ENCODE measurements at regions not wholly inside any gene's neighbourhood (a gene's known extent, or its start where the extent isn't known, plus 50 kb on each side); places are given as distances from the start of the nearest gene placed in this dataset.

DNA sequence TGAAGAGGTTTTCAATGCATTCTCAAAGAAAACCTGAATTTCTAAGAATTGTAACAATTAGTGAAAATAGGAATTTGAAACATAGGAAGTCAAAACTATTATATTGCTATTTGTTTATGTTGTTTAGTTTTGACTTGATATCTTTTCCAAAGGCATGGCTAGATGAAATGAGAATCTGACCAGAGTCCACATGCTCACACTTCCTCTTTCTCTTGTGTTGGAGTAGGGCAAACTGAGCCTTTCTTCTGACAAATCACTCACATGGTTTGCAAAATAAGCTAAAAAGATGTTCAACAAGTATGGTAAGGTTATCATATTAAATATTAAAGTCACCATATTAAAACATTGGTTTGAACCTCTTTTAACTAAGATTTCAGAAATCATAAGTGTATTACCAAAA, 512.6 kb downstream of the ISL1 start:
- no peak for DNase-seq (ENCODE audit: low read depth)
- no peak overlapping the region for H3K4me3 ChIP-seq (ENCODE audit: low read depth, low read length)
- TF ChIP-seq, protein P1, sequence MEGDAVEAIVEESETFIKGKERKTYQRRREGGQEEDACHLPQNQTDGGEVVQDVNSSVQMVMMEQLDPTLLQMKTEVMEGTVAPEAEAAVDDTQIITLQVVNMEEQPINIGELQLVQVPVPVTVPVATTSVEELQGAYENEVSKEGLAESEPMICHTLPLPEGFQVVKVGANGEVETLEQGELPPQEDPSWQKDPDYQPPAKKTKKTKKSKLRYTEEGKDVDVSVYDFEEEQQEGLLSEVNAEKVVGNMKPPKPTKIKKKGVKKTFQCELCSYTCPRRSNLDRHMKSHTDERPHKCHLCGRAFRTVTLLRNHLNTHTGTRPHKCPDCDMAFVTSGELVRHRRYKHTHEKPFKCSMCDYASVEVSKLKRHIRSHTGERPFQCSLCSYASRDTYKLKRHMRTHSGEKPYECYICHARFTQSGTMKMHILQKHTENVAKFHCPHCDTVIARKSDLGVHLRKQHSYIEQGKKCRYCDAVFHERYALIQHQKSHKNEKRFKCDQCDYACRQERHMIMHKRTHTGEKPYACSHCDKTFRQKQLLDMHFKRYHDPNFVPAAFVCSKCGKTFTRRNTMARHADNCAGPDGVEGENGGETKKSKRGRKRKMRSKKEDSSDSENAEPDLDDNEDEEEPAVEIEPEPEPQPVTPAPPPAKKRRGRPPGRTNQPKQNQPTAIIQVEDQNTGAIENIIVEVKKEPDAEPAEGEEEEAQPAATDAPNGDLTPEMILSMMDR (IDR thresholded peaks at IDR 0.05; ENCODE audit: insufficient read depth, low read depth, low read length), result no peak

DNA sequence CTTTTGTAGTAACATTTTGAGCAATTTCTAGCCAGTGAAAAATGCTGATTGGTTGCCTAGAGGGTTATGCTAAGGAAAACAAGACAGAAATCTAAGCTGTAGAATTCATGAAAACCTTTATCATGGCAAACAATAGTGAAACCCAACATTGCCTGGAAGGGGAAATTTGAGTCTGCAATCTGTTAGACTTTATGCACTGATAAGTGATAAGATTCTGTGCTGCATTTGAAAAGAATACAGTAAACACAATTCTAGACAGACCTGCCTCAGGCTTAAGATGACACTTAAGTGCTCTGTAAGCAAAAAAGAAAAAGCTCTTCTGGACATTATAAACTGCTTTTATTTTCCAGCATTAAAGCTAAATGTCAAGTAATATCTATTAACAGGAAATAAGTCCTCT, 519.3 kb downstream of the ISL1 start:
- TF ChIP-seq, protein P1 (IDR thresholded peaks at IDR 0.05; ENCODE audit: insufficient read depth, low read depth, low read length), result no peak
- H3K4me3 ChIP-seq (ENCODE audit: low read depth, low read length), result no peak overlapping the region
- no peak for DNase-seq (ENCODE audit: low read depth)

DNA sequence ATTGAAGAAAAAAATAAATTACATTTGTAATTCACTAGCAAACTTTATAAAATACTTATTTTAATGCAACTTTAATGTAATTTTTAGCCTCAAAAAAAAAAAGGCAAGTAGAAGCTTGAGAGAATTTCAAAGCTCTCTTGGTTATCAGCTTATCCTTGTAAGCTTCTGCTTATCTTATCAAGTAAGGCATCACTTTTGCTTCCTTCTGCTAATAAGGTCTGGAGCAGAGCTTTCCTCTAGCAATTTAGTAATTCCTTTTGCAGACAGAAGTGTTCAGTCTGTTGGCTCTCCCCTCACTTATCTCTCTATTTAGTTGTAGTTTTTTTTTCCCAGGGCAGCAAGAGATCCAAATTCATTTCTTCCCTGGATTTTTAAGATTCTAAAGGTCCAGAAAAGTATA, 525.0 kb downstream of the ISL1 start:
- TF ChIP-seq, protein P1 (IDR thresholded peaks at IDR 0.05; ENCODE audit: insufficient read depth, low read depth, low read length), result no peak
- no peak overlapping the region for H3K4me3 ChIP-seq (ENCODE audit: low read depth, low read length)
- DNase-seq (ENCODE audit: low read depth), result no peak

DNA sequence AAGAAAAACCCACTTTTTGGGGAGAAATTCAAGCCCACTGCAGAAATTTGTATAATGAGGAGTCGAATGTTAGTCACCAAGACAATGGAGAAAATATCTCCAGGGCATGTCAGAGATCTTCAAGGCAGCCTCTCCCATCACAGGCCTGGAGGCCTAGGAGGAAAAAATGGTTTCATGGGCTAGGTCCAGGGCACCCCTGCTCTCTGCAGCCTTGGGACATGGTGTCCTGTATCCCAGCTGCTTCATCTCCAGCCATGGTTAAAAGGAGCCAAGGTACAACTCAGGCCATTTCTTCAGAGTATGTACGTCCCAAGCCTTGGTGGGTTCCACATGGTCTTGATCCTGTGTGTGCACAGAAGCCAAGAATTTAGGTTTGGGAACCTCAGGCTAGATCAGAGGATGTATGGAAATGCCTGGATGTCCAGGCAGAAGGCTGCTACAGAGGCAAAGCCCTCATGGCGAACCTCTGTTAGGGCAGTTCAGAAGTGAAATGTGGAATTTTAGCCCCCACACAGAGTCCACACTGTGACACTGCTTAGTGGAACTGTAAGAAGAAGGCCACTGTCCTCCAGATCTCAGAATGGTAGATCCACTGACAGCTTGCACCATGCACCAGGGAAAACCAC, 561.4 kb downstream of the ISL1 start:
- no peak overlapping the region for H3K4me3 ChIP-seq (ENCODE audit: low read depth, low read length)
- no peak for DNase-seq (ENCODE audit: low read depth)
- TF ChIP-seq, protein P1 (IDR thresholded peaks at IDR 0.05; ENCODE audit: insufficient read depth, low read depth, low read length), result no peak

DNA sequence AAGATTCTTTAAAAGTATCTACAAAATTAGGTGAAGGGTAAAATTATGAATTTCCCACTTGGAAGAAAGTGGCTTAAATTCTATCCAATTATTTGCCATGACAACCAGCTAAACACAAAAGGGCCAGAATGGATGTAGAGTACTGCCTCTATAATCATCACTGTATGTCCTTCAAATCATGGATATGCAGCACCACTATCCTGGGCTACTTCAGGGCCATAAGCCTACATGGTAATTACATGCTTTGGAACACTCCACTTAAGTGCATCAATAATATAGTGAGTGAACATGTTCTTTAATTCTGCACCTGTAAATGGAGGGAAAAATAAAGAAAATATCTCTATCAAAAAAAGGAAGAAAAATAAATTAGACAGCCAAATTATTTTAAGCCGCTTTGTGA, 575.2 kb downstream of the ISL1 start:
- H3K4me3 ChIP-seq (ENCODE audit: low read depth, low read length), result no peak overlapping the region
- TF ChIP-seq, protein P1 (IDR thresholded peaks at IDR 0.05; ENCODE audit: insufficient read depth, low read depth, low read length), result no peak
- DNase-seq (ENCODE audit: low read depth), result no peak

DNA sequence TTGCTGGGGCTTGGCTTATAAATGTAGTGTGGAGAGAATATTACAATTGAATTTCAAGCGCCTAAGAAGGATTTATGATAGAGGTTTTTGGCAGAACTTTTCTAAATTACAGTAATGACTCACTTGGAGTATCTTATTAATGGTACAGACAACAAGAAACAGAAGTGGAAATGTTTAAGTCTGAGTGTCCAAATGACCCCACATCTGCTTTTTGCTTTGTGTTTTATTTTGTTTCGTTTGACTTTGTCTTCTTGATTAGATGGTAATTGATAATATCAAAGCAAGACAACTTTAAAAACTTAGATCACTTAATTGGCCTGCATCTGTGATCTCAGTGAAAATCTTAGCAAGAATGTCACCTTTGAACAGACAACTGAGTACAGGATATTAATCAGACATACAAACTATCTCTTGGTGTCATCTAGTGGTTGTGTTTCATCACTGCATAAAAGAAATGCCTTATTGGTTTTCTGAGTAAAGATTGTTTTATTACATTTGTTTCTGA, 577.4 kb downstream of the ISL1 start:
- no peak overlapping the region for H3K4me3 ChIP-seq (ENCODE audit: low read depth, low read length)
- DNase-seq (ENCODE audit: low read depth), result no peak
- TF ChIP-seq, protein P1 (IDR thresholded peaks at IDR 0.05; ENCODE audit: insufficient read depth, low read depth, low read length), result no peak

DNA sequence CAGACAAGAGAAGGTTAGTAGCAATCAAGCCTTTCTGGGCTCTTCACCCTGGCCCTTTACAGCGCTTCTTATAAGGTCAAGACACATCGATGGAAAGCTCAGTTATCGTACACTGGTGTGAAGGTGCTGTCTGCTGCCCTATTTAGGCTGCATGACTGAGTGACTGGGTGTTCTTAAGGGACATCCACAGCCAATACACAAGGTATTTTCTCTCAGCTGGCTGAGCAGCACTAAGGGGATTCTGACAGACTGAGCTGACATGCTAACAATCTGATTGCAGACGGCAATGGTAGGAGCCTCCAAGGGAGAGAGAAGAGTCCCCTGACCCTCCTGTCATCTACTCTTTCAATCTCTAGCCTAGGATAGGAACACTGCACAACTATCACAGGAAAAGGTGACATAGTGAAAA, 577.9 kb downstream of the ISL1 start:
- DNase-seq (ENCODE audit: low read depth), result no peak
- no peak overlapping the region for H3K4me3 ChIP-seq (ENCODE audit: low read depth, low read length)
- TF ChIP-seq, protein P1 (IDR thresholded peaks at IDR 0.05; ENCODE audit: insufficient read depth, low read depth, low read length), result no peak
